ENCODE measurements at regions not wholly inside any gene's neighbourhood (a gene's known extent, or its start where the extent isn't known, plus 50 kb on each side); places are given as distances from the start of the nearest gene placed in this dataset.

DNA sequence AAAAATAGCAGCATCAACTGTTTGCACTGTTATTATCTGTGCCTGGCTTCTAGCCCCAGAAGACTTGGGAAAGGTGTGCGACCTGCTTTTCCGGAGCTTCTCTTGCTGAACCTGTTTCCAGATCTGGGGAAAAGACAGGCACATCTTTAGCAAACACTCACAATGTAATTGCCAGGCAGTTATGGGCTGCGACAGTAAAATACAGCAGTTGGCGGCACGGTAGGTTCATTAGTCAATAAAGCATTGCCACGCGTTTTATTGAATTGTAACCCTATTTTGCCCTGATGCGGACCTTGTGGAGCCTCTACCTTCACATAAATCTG, 223.7 kb upstream of the TSHZ3 start:
- intact Hi-C loops (cut with DNase I): no loop called here
- Histone ChIP-seq H3K27me3 (no peaks in the 10 kb centered on the region), H3K4me1 (no peaks in the 10 kb centered on the region), H3K9me3 (no peaks in the 10 kb centered on the region), H3K4me3 (no peak overlapping the region), H3K27ac (no peak overlapping the region), H3K36me3 (no peaks in the 10 kb centered on the region)
- peak in 1 of 2 donors; percentile 42 for DNase-seq (ENCODE audit: extremely low spot score in 2 of 2)
- TF ChIP-seq POLR2AphosphoS5 (IDR thresholded peaks at IDR 0.05; ENCODE audit: insufficient read depth in 1 of 2, low read depth in 1 of 2): no peak
- TF ChIP-seq POLR2A (IDR thresholded peaks at IDR 0.05): no peak
- TF ChIP-seq, protein P1, sequence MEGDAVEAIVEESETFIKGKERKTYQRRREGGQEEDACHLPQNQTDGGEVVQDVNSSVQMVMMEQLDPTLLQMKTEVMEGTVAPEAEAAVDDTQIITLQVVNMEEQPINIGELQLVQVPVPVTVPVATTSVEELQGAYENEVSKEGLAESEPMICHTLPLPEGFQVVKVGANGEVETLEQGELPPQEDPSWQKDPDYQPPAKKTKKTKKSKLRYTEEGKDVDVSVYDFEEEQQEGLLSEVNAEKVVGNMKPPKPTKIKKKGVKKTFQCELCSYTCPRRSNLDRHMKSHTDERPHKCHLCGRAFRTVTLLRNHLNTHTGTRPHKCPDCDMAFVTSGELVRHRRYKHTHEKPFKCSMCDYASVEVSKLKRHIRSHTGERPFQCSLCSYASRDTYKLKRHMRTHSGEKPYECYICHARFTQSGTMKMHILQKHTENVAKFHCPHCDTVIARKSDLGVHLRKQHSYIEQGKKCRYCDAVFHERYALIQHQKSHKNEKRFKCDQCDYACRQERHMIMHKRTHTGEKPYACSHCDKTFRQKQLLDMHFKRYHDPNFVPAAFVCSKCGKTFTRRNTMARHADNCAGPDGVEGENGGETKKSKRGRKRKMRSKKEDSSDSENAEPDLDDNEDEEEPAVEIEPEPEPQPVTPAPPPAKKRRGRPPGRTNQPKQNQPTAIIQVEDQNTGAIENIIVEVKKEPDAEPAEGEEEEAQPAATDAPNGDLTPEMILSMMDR (IDR thresholded peaks at IDR 0.05): no peak

DNA sequence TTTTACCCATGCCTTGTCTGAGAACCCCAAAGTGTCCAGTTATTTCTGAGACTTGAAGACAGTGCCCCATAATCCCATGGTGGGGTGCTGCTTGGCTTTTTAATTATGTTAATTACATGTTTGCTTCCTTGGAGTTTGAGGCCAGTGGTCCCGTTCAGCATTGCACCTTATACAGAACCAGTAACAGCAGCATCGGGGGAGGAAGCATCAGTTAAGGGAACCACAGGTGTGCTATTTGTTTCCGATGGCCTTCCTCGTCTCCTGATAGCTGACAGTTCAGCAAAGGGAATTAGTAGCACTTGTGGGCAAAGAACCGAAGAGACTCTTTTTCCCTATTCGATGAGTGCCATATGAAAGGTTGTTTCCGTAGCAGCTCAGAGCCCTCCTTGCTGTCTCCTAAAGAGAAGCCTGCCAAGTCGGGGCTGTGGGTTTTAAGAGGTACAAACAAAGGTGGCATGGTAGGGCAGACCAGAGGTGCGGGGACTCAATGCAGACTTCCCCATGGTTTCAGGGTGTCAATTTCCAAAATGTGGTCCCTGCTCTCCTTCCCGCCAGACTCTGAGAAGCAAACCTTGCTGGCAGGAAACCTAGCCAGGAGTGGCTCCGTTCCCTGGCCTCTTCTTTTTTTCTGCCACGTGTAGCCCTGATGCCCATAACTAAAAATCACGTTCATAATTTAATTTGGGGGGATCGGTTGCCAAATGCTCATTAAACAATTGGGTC, 225.2 kb upstream of the TSHZ3 start:
- no peak for TF ChIP-seq POLR2AphosphoS5 (IDR thresholded peaks at IDR 0.05; ENCODE audit: insufficient read depth in 1 of 2, low read depth in 1 of 2)
- TF ChIP-seq POLR2A (IDR thresholded peaks at IDR 0.05): no peak
- TF ChIP-seq, protein P1 (IDR thresholded peaks at IDR 0.05): no peak
- peak in 1 of 2 donors; percentile 58 for DNase-seq (ENCODE audit: extremely low spot score in 2 of 2)
- intact Hi-C loops (cut with DNase I): no loop called here
- no peaks in the 10 kb centered on the region for H3K4me1 ChIP-seq
- no peak overlapping the region for H3K27ac ChIP-seq
- no peak overlapping the region for H3K4me3 ChIP-seq
- H3K9me3 ChIP-seq: no peaks in the 10 kb centered on the region
- H3K36me3 ChIP-seq: no peaks in the 10 kb centered on the region
- H3K27me3 ChIP-seq: no peaks in the 10 kb centered on the region

DNA sequence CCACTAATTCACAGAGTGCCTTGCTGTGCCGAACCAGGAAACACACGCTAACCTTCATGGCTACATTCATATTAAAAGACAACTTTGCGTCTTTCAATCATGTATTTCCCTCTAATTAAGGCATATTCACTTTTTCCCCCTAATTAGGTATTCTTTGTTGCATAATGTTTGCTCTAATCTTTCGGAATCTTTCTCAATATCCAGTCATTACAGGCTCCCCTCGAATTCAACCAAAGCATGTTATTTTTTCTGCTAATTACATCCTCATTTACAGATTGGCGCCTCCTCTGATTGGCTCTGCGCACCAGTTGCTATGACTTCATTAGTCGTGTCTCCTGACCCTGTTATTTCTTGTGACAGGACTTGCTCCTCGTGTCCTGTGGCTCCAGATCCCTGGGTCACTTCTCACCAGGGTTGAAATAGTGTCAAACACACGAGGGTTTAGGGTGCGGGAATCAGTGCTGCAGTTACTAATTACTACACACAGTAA, 226.7 kb upstream of the TSHZ3 start:
- peak in 1 of 2 donors; percentile 85 for DNase-seq (ENCODE audit: extremely low spot score in 2 of 2)
- TF ChIP-seq, protein P1 (IDR thresholded peaks at IDR 0.05): no peak
- TF ChIP-seq POLR2AphosphoS5 (IDR thresholded peaks at IDR 0.05; ENCODE audit: insufficient read depth in 1 of 2, low read depth in 1 of 2) (no peak), POLR2A (IDR thresholded peaks at IDR 0.05) (no peak)

DNA sequence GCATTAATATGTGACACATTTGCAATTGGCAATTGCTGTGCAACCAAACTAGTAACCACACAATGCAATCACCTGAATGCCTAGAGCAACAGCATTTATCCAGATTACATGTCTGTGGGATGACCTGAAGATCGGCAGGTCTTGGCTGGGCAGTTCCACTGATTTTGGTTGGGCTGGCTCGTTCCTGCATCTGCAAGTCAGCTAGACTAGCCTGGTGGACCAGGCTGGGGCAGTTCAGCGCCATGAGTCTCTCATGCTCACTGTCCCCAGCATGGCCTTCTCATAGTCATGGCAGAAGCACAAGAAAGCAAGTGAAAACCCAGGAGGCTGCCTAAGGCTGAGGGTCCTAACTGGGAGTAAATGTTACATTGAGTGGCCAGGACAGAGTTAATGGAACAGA, 229.1 kb upstream of the TSHZ3 start:
- no peak overlapping the region for H3K27ac ChIP-seq
- H3K27me3 ChIP-seq: no peaks in the 10 kb centered on the region
- TF ChIP-seq POLR2AphosphoS5 (IDR thresholded peaks at IDR 0.05; ENCODE audit: insufficient read depth in 1 of 2, low read depth in 1 of 2): no peak
- TF ChIP-seq POLR2A (IDR thresholded peaks at IDR 0.05): no peak
- TF ChIP-seq, protein P1 (IDR thresholded peaks at IDR 0.05): no peak
- H3K9me3 ChIP-seq: no peaks in the 10 kb centered on the region
- H3K36me3 ChIP-seq: no peaks in the 10 kb centered on the region
- H3K4me3 ChIP-seq: no peak overlapping the region
- peak in 1 of 2 donors; percentile 28 for DNase-seq (ENCODE audit: extremely low spot score in 2 of 2)
- H3K4me1 ChIP-seq: no peaks in the 10 kb centered on the region
- intact Hi-C loops (cut with DNase I): no loop called here

More for the DNA sequence above, 226.7 kb upstream of the TSHZ3 start:
- H3K4me1 ChIP-seq: no peaks in the 10 kb centered on the region
- no peak overlapping the region for H3K4me3 ChIP-seq
- H3K27me3 ChIP-seq: no peaks in the 10 kb centered on the region
- no peak overlapping the region for H3K27ac ChIP-seq
- H3K9me3 ChIP-seq: no peaks in the 10 kb centered on the region
- intact Hi-C loops (cut with DNase I): no loop called here
- H3K36me3 ChIP-seq: no peaks in the 10 kb centered on the region

DNA sequence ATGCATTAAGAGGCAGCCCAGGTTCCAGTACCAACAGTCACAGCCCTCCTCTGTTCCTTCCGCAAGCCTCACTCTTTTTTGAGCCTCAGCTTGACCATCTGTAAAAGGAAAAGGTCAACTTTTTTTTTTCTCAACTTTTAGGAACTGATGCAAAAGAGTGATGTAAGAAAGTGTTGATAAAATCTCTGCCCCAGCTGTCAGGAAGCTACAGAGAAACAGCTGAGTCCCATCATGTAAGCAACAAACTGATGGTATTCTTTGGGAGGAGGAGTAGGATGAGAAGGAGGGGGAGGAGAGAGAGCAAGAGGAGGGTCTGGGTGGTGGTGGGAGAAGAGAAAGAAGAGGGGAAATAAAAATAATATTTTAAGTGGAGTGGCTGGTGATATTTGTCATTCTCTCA, 233.9 kb upstream of the TSHZ3 start:
- Histone ChIP-seq H3K4me3 (no peak overlapping the region), H3K27me3 (no peaks in the 10 kb centered on the region), H3K4me1 (no peaks in the 10 kb centered on the region), H3K9me3 (no peaks in the 10 kb centered on the region), H3K27ac (no peak overlapping the region), H3K36me3 (no peaks in the 10 kb centered on the region)
- DNase-seq (ENCODE audit: extremely low spot score in 2 of 2): no peak
- intact Hi-C loops (cut with DNase I): no loop called here
- TF ChIP-seq POLR2A (IDR thresholded peaks at IDR 0.05) (no peak), POLR2AphosphoS5 (IDR thresholded peaks at IDR 0.05; ENCODE audit: insufficient read depth in 1 of 2, low read depth in 1 of 2) (no peak)
- TF ChIP-seq, protein P1 (IDR thresholded peaks at IDR 0.05): no peak
